A549 (cell line): ENCODE measurements at regions not wholly inside any gene's neighbourhood (a gene's known extent, or its start where the extent isn't known, plus 50 kb on each side); places are given as distances from the start of the nearest gene placed in this dataset.

Source experiments
- ATAC-seq, 2 experiments: fragments of 200-7000 bp in 1 of 2; fragments of >200 bp in 1 of 2; cut with Nextera tagmentation in 1 of 2; cut with Tn5 transposase in 1 of 2; 3 replicates each; pipeline versions ENCODE4 v1.8.0 to v1.9.1; 2018 to 2020; ENCODE audit warnings: mild to moderate bottlenecking in 1 of 2, moderate library complexity in 1 of 2
- CTCF ChIA-PET: fragments of 300-600 bp; sonication (Branson Sonifier 250); formaldehyde crosslinking; extraction: SDS; loops from one replicate; lab custom pipeline; 2021; ENCODE audit warnings: antibody characterized with exemption, inconsistent platforms; lab: Yijun Ruan, JAX
- POLR2A ChIA-PET: fragments of 350-600 bp; formaldehyde crosslinking; extraction: SDS; loops from one replicate; lab custom pipeline; 2021; ENCODE audit warnings: antibody characterized with exemption, inconsistent platforms; lab: Yijun Ruan, JAX
- DNase-seq, 2 experiments: peaks; one replicate each; pipeline versions ENCODE4 v3.0.0 to v3.0.0-alpha.2; 2011 to 2016; ENCODE audit warnings: low read depth in 1 of 2, low spot score in 1 of 2
- FAIRE-seq: peaks from 2 replicates; lab custom pipeline; 2011; peaks lifted over from hg19 to GRCh38; lab: Jason Lieb, UNC
- H3K27ac ChIP-seq, 2 experiments: fragments of >200 bp; sonication (Bioruptor Twin); formaldehyde crosslinking; 3 replicates each; pipeline ENCODE4 v1.5.1; 2016 to 2017
- H3K4me1 ChIP-seq: fragments of >200 bp; sonication (Bioruptor Twin); formaldehyde crosslinking; 3 replicates; pipeline ENCODE4 v1.6.1; 2016
- H3K4me2 ChIP-seq: fragments of >200 bp; sonication (Bioruptor Twin); formaldehyde crosslinking; 3 replicates; pipeline ENCODE4 v1.6.1; 2016
- H3K4me3 ChIP-seq: fragments of >200 bp; sonication (Bioruptor Twin); formaldehyde crosslinking; 3 replicates; pipeline ENCODE4 v1.5.1; 2016
- H3K9me3 ChIP-seq: fragments of >200 bp; sonication (Bioruptor Twin); formaldehyde crosslinking; 3 replicates; pipeline ENCODE4 v1.6.1; 2016
- ATOH8 ChIP-seq: fragments of 250-450 bp; sonication (Bioruptor Pico); IDR thresholded peaks from 2 replicates; pipeline ENCODE4 v1.5.0; 2020; ENCODE audit warnings: low read depth, mild to moderate bottlenecking, moderate library complexity
- GATA3 ChIP-seq: IDR thresholded peaks from 2 replicates; pipeline ENCODE4 v1.6.1; 2012; ENCODE audit warnings: borderline replicate concordance
- HOXB5 ChIP-seq: fragments of 250-450 bp; sonication (Bioruptor Pico); IDR thresholded peaks from 2 replicates; pipeline ENCODE4 v1.5.0; 2020; ENCODE audit warnings: mild to moderate bottlenecking, moderate library complexity
- KDM1A ChIP-seq: fragments of 200-600 bp; sonication (generic); IDR thresholded peaks from 2 replicates; pipeline ENCODE4 v1.6.1; 2016; ENCODE audit warnings: low read depth, mild to moderate bottlenecking
- MYC ChIP-seq: IDR thresholded peaks from 2 replicates; pipeline ENCODE4 v1.6.1; 2012; ENCODE audit warnings: mild to moderate bottlenecking, inconsistent platforms, low read length, improper control_type of control experiment, borderline replicate concordance
- NFE2L2 ChIP-seq: fragments of 150-350 bp; conservative IDR thresholded peaks from 2 replicates; pipeline ENCODE4 v1.6.1; 2014; ENCODE audit warnings: low read length
- NPAS2 ChIP-seq: fragments of 250-450 bp; sonication (Bioruptor Pico); IDR thresholded peaks from 2 replicates; pipeline ENCODE4 v1.8.0; 2022; ENCODE audit warnings: mild to moderate bottlenecking, moderate library complexity, borderline replicate concordance
- POLR2A ChIP-seq: IDR thresholded peaks from 2 replicates; pipeline ENCODE4 v1.6.1; 2012; ENCODE audit warnings: mild to moderate bottlenecking, low read length
- RAD21 ChIP-seq, 2 experiments: fragments of >200 bp in 1 of 2; sonication (Bioruptor Twin) in 1 of 2; formaldehyde crosslinking in 1 of 2; IDR thresholded peaks in 1 of 2; conservative IDR thresholded peaks in 1 of 2; 2 replicates in 1 of 2; 3 replicates in 1 of 2; pipeline ENCODE4 v1.6.1; 2012 to 2018; ENCODE audit warnings: inconsistent platforms in 1 of 2
- RCOR1 ChIP-seq: fragments of 150-350 bp; IDR thresholded peaks from 2 replicates; pipeline ENCODE4 v1.6.1; 2014; ENCODE audit warnings: antibody characterized with exemption, low read length, low read depth
- RFX5 ChIP-seq: fragments of 450-650 bp; IDR thresholded peaks from 2 replicates; pipeline ENCODE4 v1.7.1; 2014; ENCODE audit warnings: antibody characterized with exemption, mild to moderate bottlenecking, moderate library complexity
- SREBF2 ChIP-seq: fragments of 450-650 bp; IDR thresholded peaks from 2 replicates; pipeline ENCODE4 v1.6.1; 2014; ENCODE audit warnings: mild to moderate bottlenecking, moderate library complexity
- TP53 ChIP-seq: fragments of 250-450 bp; sonication (Bioruptor Pico); IDR thresholded peaks from 2 replicates; pipeline ENCODE4 v1.5.0; 2021; ENCODE audit warnings: mild to moderate bottlenecking, moderate library complexity
- ZFP36 ChIP-seq: fragments of 450-650 bp; IDR thresholded peaks from 2 replicates; pipeline ENCODE4 v1.6.1; 2014; ENCODE audit warnings: borderline replicate concordance; ENCODE audit not compliant: partially characterized antibody
- WGBS: methylation state at CpG from one replicate; pipeline ENCODE4 v1.1.6; 2017; ENCODE audit errors: missing lambda C conversion rate; 5-methylcytosine and 5-hydroxymethylcytosine counted together
- TF ChIP-seq, protein P1 (sequence below): fragments of 450-650 bp; IDR thresholded peaks from 2 replicates; pipeline ENCODE4 v1.6.1; 2014; ENCODE audit warnings: antibody characterized with exemption
- TF ChIP-seq, protein P2 (sequence below): fragments of >200 bp; sonication (Bioruptor Twin); formaldehyde crosslinking; IDR thresholded peaks from 3 replicates; pipeline ENCODE4 v1.6.1; 2016

DNA sequence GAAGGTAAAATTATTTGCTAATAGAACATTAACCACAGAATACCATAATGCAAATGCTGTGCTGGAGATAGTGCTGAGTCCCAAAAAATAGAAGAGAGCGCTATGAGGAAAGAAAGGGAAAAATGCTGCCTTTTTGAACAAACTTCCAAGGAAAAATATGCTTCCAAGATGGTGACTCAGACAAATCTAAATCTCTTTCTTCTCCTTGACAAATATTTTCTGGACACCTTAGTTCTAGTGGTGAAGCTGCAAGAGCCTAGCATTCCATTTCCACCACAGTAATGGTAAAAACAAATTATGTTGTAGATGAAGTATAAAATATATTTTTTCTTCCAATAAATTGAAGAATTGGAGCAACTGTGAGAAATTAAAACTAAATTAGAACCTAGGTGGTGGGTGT lies 155.6 kb upstream of the TBX18 start:
- Histone ChIP-seq H3K4me3 (no peak overlapping the region), H3K4me1 (no peaks in the 10 kb centered on the region), H3K9me3 (no peaks in the 10 kb centered on the region), H3K4me2 (no peak overlapping the region), H3K27ac (no peak overlapping the region)
- DNase-seq = no peak
- POLR2A ChIA-PET = no interaction called here
- no peak for FAIRE-seq
- TF ChIP-seq GATA3 = no peak
- no peak for TF ChIP-seq NFE2L2
- ATAC-seq = no peak
- 88% methylated on average over 1 of the region's 1 CpG for WGBS
- CTCF ChIA-PET = no interaction called here

DNA sequence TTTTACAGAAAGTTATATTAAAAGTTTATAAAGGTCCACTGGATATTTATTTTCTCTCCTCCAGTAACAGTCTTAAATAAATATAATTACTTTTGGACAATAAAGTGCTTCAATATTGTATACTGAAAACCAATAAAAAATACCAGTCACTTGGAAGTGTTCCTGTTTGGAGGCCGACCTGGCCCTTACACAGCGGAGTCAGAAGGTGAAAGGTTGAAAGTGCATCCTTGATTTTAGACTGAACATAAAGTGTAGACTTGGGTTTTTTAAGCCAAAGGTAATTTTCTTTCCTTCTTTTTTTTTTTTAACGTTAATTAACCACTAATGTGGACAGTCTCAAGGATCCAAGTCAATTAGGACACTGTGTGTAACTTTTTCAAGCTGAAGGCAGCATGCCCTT lies 152.3 kb upstream of the TBX18 start:
- H3K4me3 ChIP-seq = no peak overlapping the region
- H3K9me3 ChIP-seq = no peaks in the 10 kb centered on the region
- CTCF ChIA-PET = no interaction called here
- H3K4me2 ChIP-seq = no peak overlapping the region
- FAIRE-seq (no peak), ATAC-seq (no peak), DNase-seq (no peak)
- TF ChIP-seq KDM1A (no peak), POLR2A (no peak), ATOH8 (no peak), ZFP36 (no peak), NFE2L2 (no peak), RFX5 (no peak)
- WGBS = 56% methylated on average over 3 of the region's 3 CpGs
- H3K4me1 ChIP-seq = no peaks in the 10 kb centered on the region
- POLR2A ChIA-PET = no interaction called here
- no peak overlapping the region for H3K27ac ChIP-seq

GRCh38 chr6:84912472-84913322 lies 148.3 kb upstream of the TBX18 start:
- Histone ChIP-seq H3K4me1 (no peaks in the 10 kb centered on the region; the same call in 2 of the 3 replicates), H3K4me3 (no peak overlapping the region), H3K4me2 (no peak overlapping the region), H3K27ac (no peak overlapping the region), H3K9me3 (no peaks in the 10 kb centered on the region)
- ChIA-PET CTCF (no interaction called here), POLR2A (no interaction called here)
- no peak for FAIRE-seq
- TF ChIP-seq, protein P1, sequence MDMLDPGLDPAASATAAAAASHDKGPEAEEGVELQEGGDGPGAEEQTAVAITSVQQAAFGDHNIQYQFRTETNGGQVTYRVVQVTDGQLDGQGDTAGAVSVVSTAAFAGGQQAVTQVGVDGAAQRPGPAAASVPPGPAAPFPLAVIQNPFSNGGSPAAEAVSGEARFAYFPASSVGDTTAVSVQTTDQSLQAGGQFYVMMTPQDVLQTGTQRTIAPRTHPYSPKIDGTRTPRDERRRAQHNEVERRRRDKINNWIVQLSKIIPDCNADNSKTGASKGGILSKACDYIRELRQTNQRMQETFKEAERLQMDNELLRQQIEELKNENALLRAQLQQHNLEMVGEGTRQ = no peak
- TF ChIP-seq MYC (no peak), RAD21 (conservative IDR thresholded peaks at IDR 0.05 in 1 of 2, IDR thresholded peaks at IDR 0.05 in 1 of 2) (no peak), SREBF2 (no peak), TP53 (no peak), HOXB5 (no peak), RCOR1 (no peak), NPAS2 (CRISPR knock-in tag) (no peak), ATOH8 (no peak)
- TF ChIP-seq, protein P2, sequence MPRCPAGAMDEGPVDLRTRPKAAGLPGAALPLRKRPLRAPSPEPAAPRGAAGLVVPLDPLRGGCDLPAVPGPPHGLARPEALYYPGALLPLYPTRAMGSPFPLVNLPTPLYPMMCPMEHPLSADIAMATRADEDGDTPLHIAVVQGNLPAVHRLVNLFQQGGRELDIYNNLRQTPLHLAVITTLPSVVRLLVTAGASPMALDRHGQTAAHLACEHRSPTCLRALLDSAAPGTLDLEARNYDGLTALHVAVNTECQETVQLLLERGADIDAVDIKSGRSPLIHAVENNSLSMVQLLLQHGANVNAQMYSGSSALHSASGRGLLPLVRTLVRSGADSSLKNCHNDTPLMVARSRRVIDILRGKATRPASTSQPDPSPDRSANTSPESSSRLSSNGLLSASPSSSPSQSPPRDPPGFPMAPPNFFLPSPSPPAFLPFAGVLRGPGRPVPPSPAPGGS = no peak
- WGBS = 60% methylated on average over 12 of the region's 12 CpGs
- ATAC-seq = no peak; a peak in 1 of 6 replicates
- no peak for DNase-seq
